ENCODE measurements at regions not wholly inside any gene's neighbourhood (a gene's known extent, or its start where the extent isn't known, plus 50 kb on each side); places are given as distances from the start of the nearest gene placed in this dataset.

- CTCF ChIA-PET: interaction anchor here (1.0 kb wide), 1 partner anchor 85 kb away, joined by 3 read pairs; no protein-coding TSS in a partner anchor
- no peaks in the 10 kb centered on the region for H3K9me3 ChIP-seq (replicated peaks; ENCODE audit: control insufficient read depth, insufficient read depth, low read length)
- ATAC-seq (no peak), FAIRE-seq (no peak), DNase-seq (ENCODE audit: low read depth, low spot score) (no peak)
- H3K4me2 ChIP-seq (ENCODE audit: control insufficient read depth, insufficient read depth): no peak overlapping the region
- SMC1A ChIA-PET (ENCODE audit: uncharacterized antibody, unreplicated experiment): interaction anchor here (1.0 kb wide), 1 partner anchor 13 kb away, joined by 3 read pairs; no protein-coding TSS in a partner anchor
- no peak overlapping the region for H3K9ac ChIP-seq (ENCODE audit: control insufficient read depth, insufficient read depth, low read length)
- H4K20me1 ChIP-seq (ENCODE audit: control insufficient read depth, insufficient read depth): no peaks in the 10 kb centered on the region
- no peak overlapping the region for H3K4me3 ChIP-seq
- POLR2A ChIA-PET: no interaction called here
- intact Hi-C loops (cut with micrococcal nuclease; ENCODE audit: unreplicated experiment): loop anchor here (5.0 kb wide), 1 partner anchor 48 kb away; no protein-coding TSS in a partner anchor
- no peak overlapping the region for H3K27ac ChIP-seq (ENCODE audit: control insufficient read depth, insufficient read depth)
- no peak overlapping the region for H2AFZ ChIP-seq (ENCODE audit: control insufficient read depth, low read depth, low read length)
- in situ Hi-C loops (cut with MboI): no loop called here
- no peaks in the 10 kb centered on the region for H3K36me3 ChIP-seq (ENCODE audit: control insufficient read depth in 2 of 2, insufficient read depth in 2 of 2, low read length in 1 of 2)
- H3K4me1 ChIP-seq (ENCODE audit: control insufficient read depth, insufficient read depth, low read length): no peaks in the 10 kb centered on the region
- BruUV-seq (replicated peaks): no TSS peak
- TF ChIP-seq CEBPZ (IDR thresholded peaks at IDR 0.05; ENCODE audit: low read depth, low read length) (no peak), CREB1 (IDR thresholded peaks at IDR 0.05; ENCODE audit: low read depth) (no peak), SMC3 (IDR thresholded peaks at IDR 0.05; ENCODE audit: borderline replicate concordance, low read length) (no peak), SMAD1 (IDR thresholded peaks at IDR 0.05; ENCODE audit: low read depth, partially characterized antibody) (no peak), EP300 (IDR thresholded peaks at IDR 0.05; ENCODE audit: borderline replicate concordance in 1 of 2, control insufficient read depth in 1 of 2, low read depth in 2 of 2, low read length in 2 of 2) (no peak), WRNIP1 (IDR thresholded peaks at IDR 0.05; ENCODE audit: borderline replicate concordance, low read depth, low read length) (no peak), ZNF592 (IDR thresholded peaks at IDR 0.05) (no peak)
- RAD21 ChIA-PET (ENCODE audit: unreplicated experiment): no interaction called here
- WGBS (ENCODE audit: insufficient coverage, insufficient replicate concordance, low lambda C conversion rate, missing lambda C conversion rate): 31% methylated on average over 4 of the region's 5 CpGs
- no peaks in the 10 kb centered on the region for H3K79me2 ChIP-seq (ENCODE audit: control insufficient read depth, insufficient read depth, low read length)
- no peaks in the 10 kb centered on the region for H3K27me3 ChIP-seq (replicated peaks in 1 of 2; ENCODE audit: control insufficient read depth in 2 of 2, insufficient read depth in 2 of 2, low read length in 1 of 2)
Observed at GRCh38 chr11:27783701-27784355, 83.6 kb upstream of the BDNF start.
